GM21423 (cell line): ENCODE measurements at regions not wholly inside any gene's neighbourhood (a gene's known extent, or its start where the extent isn't known, plus 50 kb on each side); places are given as distances from the start of the nearest gene placed in this dataset.

Source experiments
- ATAC-seq: cut with Tn5 transposase; IDR thresholded peaks from one replicate; pipeline ENCODE4 v1.9.1; 2021; ENCODE audit warnings: mild to moderate bottlenecking, moderate library complexity; ENCODE audit not compliant: unreplicated experiment

- no peak for ATAC-seq
Measured at GRCh38 chr22:34303656-34304055, 383.4 kb upstream of the LARGE1 start.

- ATAC-seq: no peak
Measured at GRCh38 chr22:34306361-34306760, 386.1 kb upstream of the LARGE1 start.

- ATAC-seq: no peak
Measured at GRCh38 chr22:34308101-34308500, 387.8 kb upstream of the LARGE1 start.

GRCh38 chr22:34319346-34319745, 399.1 kb upstream of the LARGE1 start:
- ATAC-seq: no peak

GRCh38 chr22:34324763-34325162, 404.5 kb upstream of the LARGE1 start:
- no peak for ATAC-seq

- ATAC-seq: no peak
Measured at GRCh38 chr22:34326901-34327300, 406.6 kb upstream of the LARGE1 start.

GRCh38 chr22:34330432-34330831, 410.2 kb upstream of the LARGE1 start:
- ATAC-seq: no peak

GRCh38 chr22:34333285-34333684, 413.0 kb upstream of the LARGE1 start:
- no peak for ATAC-seq

GRCh38 chr22:34334893-34335292, 414.6 kb upstream of the LARGE1 start:
- no peak for ATAC-seq

GRCh38 chr22:34344702-34345101, 424.4 kb upstream of the LARGE1 start:
- ATAC-seq: no peak

GRCh38 chr22:34354071-34354817, 434.0 kb upstream of the LARGE1 start:
- no peak for ATAC-seq

- no peak for ATAC-seq
Measured at GRCh38 chr22:34356481-34356880, 436.2 kb upstream of the LARGE1 start.

GRCh38 chr22:34370711-34371110, 450.4 kb upstream of the LARGE1 start:
- ATAC-seq: no peak

GRCh38 chr22:34379825-34380224, 459.5 kb upstream of the LARGE1 start:
- ATAC-seq: no peak

- ATAC-seq: no peak
Measured at GRCh38 chr22:34380532-34380931, 460.3 kb upstream of the LARGE1 start.

GRCh38 chr22:34390400-34390799, 470.1 kb upstream of the LARGE1 start:
- ATAC-seq: no peak

GRCh38 chr22:34395370-34395769, 475.1 kb upstream of the LARGE1 start:
- ATAC-seq: no peak

- no peak for ATAC-seq
Measured at GRCh38 chr22:34403667-34404066, 483.4 kb upstream of the LARGE1 start.

GRCh38 chr22:34410111-34410510, 489.8 kb upstream of the LARGE1 start:
- no peak for ATAC-seq

- peak; percentile 48 for ATAC-seq
Measured at GRCh38 chr22:34414467-34415440, 494.5 kb upstream of the LARGE1 start.

- no peak for ATAC-seq
Measured at GRCh38 chr22:34416022-34416860, 496.0 kb upstream of the LARGE1 start.
